ENCODE measurements at regions not wholly inside any gene's neighbourhood (a gene's known extent, or its start where the extent isn't known, plus 50 kb on each side); places are given as distances from the start of the nearest gene placed in this dataset.
"Not testable (repeated sequence)": the region's sequence is repeated elsewhere in the genome, so short reads cannot be mapped to it uniquely, and the experiment has no call there.

DNA sequence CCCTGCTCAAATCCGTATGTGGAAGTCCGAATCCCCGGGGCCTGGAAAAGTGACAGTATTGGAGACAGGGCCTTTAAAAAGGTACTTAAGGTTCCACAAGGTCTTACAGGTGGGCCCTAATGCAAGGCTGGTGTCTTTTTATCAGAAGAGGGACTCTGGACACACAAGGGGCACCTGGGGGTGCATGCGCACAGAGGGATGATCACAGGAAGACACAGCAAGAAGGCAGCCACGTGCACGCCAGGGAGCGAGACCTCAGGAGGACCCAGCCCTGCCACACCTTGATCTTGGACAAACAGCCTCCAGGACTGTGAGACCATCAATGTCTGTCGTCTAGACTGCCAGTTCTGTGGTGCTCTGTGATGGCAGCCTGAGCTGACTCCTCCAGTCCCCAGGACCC, 96.5 kb downstream of the SHANK2 start:
- no peak for FAIRE-seq
- DNase-seq (ENCODE audit: insufficient read length, low spot score), result no peak
- TF ChIP-seq, protein P1, sequence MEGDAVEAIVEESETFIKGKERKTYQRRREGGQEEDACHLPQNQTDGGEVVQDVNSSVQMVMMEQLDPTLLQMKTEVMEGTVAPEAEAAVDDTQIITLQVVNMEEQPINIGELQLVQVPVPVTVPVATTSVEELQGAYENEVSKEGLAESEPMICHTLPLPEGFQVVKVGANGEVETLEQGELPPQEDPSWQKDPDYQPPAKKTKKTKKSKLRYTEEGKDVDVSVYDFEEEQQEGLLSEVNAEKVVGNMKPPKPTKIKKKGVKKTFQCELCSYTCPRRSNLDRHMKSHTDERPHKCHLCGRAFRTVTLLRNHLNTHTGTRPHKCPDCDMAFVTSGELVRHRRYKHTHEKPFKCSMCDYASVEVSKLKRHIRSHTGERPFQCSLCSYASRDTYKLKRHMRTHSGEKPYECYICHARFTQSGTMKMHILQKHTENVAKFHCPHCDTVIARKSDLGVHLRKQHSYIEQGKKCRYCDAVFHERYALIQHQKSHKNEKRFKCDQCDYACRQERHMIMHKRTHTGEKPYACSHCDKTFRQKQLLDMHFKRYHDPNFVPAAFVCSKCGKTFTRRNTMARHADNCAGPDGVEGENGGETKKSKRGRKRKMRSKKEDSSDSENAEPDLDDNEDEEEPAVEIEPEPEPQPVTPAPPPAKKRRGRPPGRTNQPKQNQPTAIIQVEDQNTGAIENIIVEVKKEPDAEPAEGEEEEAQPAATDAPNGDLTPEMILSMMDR (IDR thresholded peaks at IDR 0.05; ENCODE audit: insufficient read depth, missing control alignments), result no peak

DNA sequence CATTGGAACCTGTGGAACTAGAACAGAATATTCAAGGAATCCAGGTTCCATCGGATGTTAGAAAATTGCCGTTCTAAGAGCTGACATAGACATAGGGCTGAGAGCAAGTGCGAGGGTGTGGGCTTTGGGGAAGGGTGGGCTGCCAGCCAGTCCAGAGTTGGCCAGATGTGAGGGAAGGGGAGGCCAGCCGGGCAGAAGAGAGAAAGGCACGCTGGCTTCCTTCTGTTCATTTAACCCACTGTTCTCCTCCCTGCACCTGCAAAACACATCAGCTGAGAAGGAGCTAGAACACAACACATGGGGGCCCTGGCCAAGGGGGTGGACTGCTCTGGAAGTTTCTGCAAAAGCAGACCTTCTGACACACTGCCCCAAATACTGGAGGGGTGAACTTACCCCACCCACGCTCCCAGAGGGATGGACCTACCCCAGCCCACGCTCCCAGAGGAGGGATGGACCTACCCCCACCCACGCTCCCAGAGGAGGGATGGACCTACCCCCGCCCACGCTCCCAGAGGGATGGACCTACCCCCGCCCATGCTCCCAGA, 98.0 kb downstream of the SHANK2 start:
- no peak for FAIRE-seq
- no peak for DNase-seq (ENCODE audit: insufficient read length, low spot score)
- TF ChIP-seq, protein P1 (IDR thresholded peaks at IDR 0.05; ENCODE audit: insufficient read depth, missing control alignments), result no peak

DNA sequence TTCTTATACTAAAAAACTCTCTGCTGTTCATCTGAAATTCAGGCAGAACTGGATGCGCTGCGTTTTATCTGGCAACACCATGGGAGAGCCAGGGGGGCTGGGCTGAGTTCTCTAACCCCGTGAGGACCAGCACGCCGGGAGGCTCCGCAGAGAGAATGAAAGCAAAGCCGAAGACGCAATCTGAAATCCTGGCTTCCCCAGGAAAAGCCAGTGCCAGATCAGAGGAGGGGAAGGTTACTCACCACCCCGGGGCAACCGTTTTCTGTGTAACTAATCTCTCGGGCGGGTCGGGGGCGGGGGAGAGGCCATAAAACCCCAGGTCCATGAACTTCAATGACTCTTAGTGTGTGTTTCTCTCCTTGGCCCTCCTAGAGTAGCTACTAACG, 99.4 kb downstream of the SHANK2 start:
- TF ChIP-seq, protein P1 (IDR thresholded peaks at IDR 0.05; ENCODE audit: insufficient read depth, missing control alignments), result no peak
- FAIRE-seq (no peak), DNase-seq (ENCODE audit: insufficient read length, low spot score) (no peak)

DNA sequence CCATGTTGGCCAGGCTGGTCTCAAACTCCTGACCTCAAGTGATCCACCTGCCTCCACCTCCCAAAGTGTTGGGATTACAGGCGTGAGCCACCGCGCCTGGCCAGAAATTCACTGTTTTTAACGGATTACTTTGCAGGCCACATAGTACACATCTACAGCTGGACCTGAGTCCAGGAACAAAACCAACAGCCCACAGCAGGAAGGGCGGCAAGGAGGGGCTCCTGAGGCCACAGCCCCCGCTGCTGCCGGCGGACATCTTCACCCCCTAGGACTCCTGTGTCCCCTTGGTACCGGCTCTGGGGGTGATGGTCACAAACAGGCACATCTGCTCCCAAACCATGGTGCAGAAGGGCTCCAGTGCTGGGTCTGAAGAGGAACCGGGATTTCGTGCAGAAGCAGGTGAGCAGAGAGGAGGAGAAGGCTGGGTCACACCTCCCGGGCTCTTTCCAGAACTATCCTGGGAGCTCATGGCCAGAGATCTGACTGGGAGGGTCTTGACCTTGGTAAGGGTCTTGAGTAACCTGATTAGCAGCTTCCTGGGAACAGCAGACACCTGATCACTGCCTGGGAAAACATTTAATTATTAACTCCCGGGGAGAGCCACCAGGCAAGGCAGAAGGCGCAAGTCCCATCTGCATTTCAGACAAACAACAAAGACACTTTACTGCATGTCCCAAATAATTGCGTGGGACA, 99.9 kb downstream of the SHANK2 start:
- not testable (repeated sequence) for DNase-seq (ENCODE audit: insufficient read length, low spot score); FAIRE-seq

DNA sequence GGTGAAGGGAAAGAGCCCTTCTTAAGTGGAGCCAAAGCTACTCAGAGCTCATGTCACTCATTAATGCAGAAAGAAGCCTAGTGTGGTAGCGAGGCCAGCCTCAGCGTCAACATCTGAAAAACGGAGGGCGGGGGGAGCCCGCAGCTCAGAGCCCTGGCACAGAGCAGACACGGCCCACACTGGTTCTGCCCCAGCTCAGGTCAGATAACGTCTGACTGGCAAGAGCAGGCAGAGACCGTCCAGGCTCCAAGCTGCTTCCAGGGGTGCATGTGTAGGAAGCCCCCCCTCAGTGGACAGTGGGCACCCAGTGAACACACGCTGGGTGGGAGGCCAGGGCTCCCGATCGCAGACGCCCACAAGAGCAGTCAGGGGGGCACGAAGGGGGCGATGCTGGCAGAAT, 100.8 kb downstream of the SHANK2 start:
- FAIRE-seq, result no peak
- no peak for DNase-seq (ENCODE audit: insufficient read length, low spot score)

DNA sequence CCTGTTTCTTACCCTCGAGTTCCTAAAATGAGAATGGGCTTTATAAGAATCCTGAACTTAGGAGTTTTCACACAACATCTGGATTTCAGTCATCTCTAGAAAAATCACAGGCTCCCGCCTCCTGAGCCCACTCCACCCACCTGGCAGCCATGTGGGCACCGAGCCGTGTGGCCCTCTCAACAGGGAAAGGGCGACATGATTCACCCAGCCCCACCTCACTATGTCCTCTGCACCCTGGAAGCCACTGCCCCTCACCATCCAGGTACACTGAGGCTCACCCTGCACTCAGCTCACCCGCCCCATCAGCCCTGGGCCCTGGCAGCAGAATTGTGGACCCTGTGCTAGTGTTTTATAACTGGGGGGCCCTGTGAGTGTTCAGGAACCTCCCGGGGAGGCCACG, 101.5 kb downstream of the SHANK2 start:
- FAIRE-seq (no peak), DNase-seq (ENCODE audit: insufficient read length, low spot score) (no peak)
- TF ChIP-seq, protein P1 (IDR thresholded peaks at IDR 0.05; ENCODE audit: insufficient read depth, missing control alignments), result no peak

More for the DNA sequence above, 100.8 kb downstream of the SHANK2 start:
- TF ChIP-seq, protein P1 (IDR thresholded peaks at IDR 0.05; ENCODE audit: insufficient read depth, missing control alignments), result no peak

DNA sequence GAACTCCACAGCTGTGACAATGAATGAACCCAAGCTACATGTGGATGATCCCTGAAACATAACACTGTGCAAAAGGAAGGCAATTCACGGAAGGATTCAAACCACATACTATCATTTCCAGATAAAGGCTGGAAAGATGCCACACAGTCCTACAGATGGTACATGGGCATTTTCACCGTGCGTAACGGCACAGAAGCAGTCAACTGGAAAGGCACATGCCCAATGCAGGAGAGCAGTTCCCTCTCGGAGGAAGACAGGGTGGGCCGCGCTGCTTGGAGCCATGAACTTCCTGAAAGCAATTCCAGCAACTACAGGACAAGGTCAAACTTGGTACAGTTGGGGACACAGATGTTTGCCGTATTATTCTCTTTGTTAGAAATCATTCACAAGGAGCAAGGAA, 103.7 kb downstream of the SHANK2 start:
- FAIRE-seq (no peak), DNase-seq (ENCODE audit: insufficient read length, low spot score) (no peak)
- TF ChIP-seq, protein P1 (IDR thresholded peaks at IDR 0.05; ENCODE audit: insufficient read depth, missing control alignments), result no peak

Measured in D721Med (cell line).